ENCODE measurements at regions not wholly inside any gene's neighbourhood (a gene's known extent, or its start where the extent isn't known, plus 50 kb on each side); places are given as distances from the start of the nearest gene placed in this dataset.
A peak's percentile ranks its signal among the peaks of the same experiment; 100 is the strongest.

DNA sequence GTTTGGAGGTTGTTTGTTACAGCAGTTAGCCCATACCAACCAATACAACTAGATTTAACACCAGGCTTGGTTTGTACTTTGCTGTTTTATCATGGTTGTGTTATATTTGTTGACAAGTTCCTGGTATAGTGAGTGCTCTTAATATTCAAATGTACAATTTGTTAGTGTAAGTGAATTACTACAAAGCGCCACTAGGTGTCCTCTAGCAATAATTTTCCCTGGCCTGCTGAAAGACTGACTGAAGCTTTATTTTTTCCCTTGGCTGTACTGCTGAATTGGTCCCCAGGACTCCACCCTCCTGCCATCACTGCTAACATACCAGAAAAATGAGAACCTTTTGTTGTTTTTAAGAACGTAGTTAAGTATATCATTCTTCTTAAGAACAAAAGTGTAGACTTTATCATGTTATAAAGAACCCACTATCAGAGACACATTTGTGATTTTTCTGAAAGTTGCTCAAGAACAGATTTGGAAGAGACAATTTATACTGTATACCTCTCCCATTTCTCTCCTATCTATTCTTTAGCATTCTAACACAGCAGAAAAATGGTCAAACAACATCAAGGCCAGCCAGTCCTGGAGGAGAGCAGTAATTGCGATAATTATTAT is 75.3 kb upstream of the FAR2 start (continued):
- TF ChIP-seq NRF1 (conservative IDR thresholded peaks at IDR 0.05; ENCODE audit: low read depth, low read length) (no peak), ZBTB40 (IDR thresholded peaks at IDR 0.05; ENCODE audit: borderline replicate concordance) (no peak), IKZF2 (IDR thresholded peaks at IDR 0.05) (no peak), CTCF (IDR thresholded peaks at IDR 0.05 in 2 of 3, conservative IDR thresholded peaks at IDR 0.05 in 1 of 3; ENCODE audit: control insufficient read depth in 2 of 3, extremely low read depth in 1 of 3, insufficient read depth in 1 of 3, low read depth in 3 of 3, low read length in 3 of 3) (peak; percentile 54 to 68 (median 67); a peak in 5 of 6 replicates), CBX3 (IDR thresholded peaks at IDR 0.05; ENCODE audit: borderline replicate concordance, low read depth) (no peak), ZSCAN29 (IDR thresholded peaks at IDR 0.05) (no peak), ZNF687 (IDR thresholded peaks at IDR 0.05) (no peak), SMC3 (IDR thresholded peaks at IDR 0.05; ENCODE audit: borderline replicate concordance, low read length) (peak; percentile 75; the same call in 1 of the 2 replicates)
